HFFc6 (cell line): ENCODE measurements at regions not wholly inside any gene's neighbourhood (a gene's known extent, or its start where the extent isn't known, plus 50 kb on each side); places are given as distances from the start of the nearest gene placed in this dataset.

ENCODE experiments used
- DNase-seq: peaks from one replicate; pipeline ENCODE4 v3.0.0-alpha.2; 2018
- H3K27ac Mint-ChIP-seq: 2 replicates; pipeline ENCODE4 v1.8.0; 2020; ENCODE audit warnings: mild to moderate bottlenecking, mixed read lengths
- H3K27me3 Mint-ChIP-seq: 2 replicates; pipeline ENCODE4 v1.8.0; 2021; ENCODE audit warnings: mild to moderate bottlenecking, moderate library complexity, mixed read lengths; ENCODE audit not compliant: insufficient read depth
- H3K36me3 Mint-ChIP-seq: 2 replicates; pipeline ENCODE4 v1.8.0; 2021; ENCODE audit warnings: low read depth, mixed read lengths
- H3K4me1 Mint-ChIP-seq: 2 replicates; pipeline ENCODE4 v1.8.0; 2020; ENCODE audit warnings: low read depth, mixed read lengths
- H3K4me3 Mint-ChIP-seq: 2 replicates; pipeline ENCODE4 v1.8.0; 2020; ENCODE audit warnings: mild to moderate bottlenecking, moderate library complexity, mixed read lengths
- H3K9me3 Mint-ChIP-seq: 2 replicates; pipeline ENCODE4 v1.8.0; 2020; ENCODE audit warnings: mild to moderate bottlenecking, mixed read lengths
- TF ChIP-seq, protein P1 (sequence below): fragments of 200-600 bp; sonication (generic); IDR thresholded peaks from 2 replicates; pipeline ENCODE4 v1.5.0; 2021; ENCODE audit warnings: antibody characterized with exemption, mild to moderate bottlenecking

DNA sequence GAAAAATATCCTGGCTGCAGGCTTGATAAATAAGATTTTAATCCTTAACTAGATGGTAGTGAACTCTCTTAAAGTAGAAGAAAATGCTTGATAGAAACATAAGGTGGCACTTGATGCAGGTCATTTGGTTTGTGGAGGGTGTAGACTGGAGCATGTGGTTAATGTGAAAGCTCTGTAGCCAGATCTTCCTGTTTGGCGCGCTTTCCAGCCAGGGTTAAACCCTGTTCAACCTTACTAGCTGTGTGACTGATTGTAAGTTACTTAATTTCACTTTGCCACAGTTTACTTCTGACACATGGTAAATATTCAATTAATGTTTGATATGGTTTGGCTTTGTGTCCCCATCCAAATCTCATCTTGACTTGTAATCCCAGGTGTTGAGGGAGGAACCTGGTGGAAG is 394.0 kb downstream of the REEP3 start:
- TF ChIP-seq, protein P1, sequence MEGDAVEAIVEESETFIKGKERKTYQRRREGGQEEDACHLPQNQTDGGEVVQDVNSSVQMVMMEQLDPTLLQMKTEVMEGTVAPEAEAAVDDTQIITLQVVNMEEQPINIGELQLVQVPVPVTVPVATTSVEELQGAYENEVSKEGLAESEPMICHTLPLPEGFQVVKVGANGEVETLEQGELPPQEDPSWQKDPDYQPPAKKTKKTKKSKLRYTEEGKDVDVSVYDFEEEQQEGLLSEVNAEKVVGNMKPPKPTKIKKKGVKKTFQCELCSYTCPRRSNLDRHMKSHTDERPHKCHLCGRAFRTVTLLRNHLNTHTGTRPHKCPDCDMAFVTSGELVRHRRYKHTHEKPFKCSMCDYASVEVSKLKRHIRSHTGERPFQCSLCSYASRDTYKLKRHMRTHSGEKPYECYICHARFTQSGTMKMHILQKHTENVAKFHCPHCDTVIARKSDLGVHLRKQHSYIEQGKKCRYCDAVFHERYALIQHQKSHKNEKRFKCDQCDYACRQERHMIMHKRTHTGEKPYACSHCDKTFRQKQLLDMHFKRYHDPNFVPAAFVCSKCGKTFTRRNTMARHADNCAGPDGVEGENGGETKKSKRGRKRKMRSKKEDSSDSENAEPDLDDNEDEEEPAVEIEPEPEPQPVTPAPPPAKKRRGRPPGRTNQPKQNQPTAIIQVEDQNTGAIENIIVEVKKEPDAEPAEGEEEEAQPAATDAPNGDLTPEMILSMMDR = no peak
- H3K4me3 Mint-ChIP-seq = no peak overlapping the region
- no peaks in the 10 kb centered on the region for H3K36me3 Mint-ChIP-seq
- no peak overlapping the region for H3K27ac Mint-ChIP-seq
- H3K9me3 Mint-ChIP-seq = no peaks in the 10 kb centered on the region
- H3K4me1 Mint-ChIP-seq = no peaks in the 10 kb centered on the region
- DNase-seq = no peak
- H3K27me3 Mint-ChIP-seq = peaks cover 2% of the 10 kb centered on the region; the same call in 1 of the 2 replicates

DNA sequence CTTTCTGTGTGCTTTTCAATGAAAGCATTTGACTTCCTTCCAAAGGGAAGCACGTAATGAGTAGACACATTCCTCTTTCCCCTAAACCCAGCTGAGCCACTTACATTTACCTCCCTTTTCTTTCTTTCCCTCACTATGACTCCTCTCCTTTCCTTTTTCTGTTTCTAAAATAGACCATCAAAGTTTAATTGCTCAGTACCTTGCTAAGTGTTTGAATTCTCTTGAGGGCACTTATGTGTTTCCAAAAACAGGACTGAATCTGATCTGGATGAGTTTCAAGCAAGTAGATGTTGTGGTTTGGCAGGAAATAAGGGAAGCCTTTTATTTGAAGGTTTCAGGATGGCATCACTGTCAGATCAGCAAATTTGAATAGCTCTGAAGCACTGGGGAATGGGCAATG is 396.2 kb downstream of the REEP3 start:
- no peaks in the 10 kb centered on the region for H3K4me1 Mint-ChIP-seq
- H3K36me3 Mint-ChIP-seq = no peaks in the 10 kb centered on the region
- DNase-seq = no peak
- no peaks in the 10 kb centered on the region for H3K9me3 Mint-ChIP-seq
- TF ChIP-seq, protein P1 = no peak
- no peak overlapping the region for H3K27ac Mint-ChIP-seq
- H3K4me3 Mint-ChIP-seq = no peak overlapping the region
- peaks cover 2% of the 10 kb centered on the region; the same call in 1 of the 2 replicates for H3K27me3 Mint-ChIP-seq

DNA sequence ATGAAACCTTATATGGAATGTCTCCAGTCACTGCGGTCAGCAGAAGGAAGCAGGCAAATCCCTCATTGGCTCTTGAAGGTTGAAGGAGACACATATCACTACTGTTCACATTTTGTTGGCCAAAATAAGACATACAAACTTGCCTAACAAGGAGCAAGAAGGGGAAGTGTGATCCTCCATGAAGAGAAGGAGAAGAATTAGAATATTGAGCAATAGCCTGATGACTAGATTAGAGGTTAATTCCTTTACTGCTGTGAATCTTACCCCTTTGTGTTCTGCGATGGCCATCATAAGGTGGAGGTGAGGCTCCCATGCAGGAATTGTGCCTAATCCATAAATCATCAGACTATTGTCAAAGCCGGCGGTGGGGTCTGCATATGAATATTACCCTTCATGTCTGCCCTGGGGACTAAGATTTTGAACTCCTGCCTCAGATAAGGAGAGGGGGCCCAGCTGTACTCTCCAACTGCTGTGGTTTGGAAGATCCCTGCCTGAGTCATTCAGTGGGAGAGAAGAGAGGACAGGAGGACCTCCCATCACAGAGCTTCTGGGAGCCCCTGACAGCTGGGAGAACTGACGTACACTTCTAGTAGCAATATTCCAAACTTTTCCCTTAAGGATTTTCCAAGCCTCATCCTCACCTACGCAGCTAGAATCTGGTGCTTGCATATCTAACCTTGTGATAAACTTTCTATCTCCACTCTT is 398.5 kb downstream of the REEP3 start:
- Mint-ChIP-seq H3K27ac (no peak overlapping the region), H3K27me3 (peaks cover 2% of the 10 kb centered on the region), H3K36me3 (no peaks in the 10 kb centered on the region), H3K9me3 (no peaks in the 10 kb centered on the region), H3K4me3 (no peak overlapping the region), H3K4me1 (no peaks in the 10 kb centered on the region)
- TF ChIP-seq, protein P1 = no peak
- DNase-seq = no peak

DNA sequence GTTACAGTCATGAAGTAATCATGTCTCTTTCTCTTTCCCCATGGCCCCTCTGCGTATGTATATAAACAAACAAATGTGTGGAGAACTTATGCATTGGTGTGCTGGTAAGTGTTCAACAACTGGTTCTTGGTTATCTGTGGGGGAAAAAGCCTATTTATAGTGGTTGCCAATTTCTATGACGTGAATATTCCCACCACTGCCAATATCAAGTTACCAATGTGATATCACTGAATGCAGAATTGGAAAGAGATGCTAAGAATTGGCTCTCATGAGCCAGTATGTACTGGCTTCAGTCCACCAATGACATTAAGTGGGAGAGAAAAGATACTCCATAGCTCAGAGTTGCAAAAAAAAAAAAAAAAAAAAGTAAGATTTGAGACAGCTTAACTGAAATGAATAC is 399.7 kb downstream of the REEP3 start:
- H3K9me3 Mint-ChIP-seq = 0 out of 2 replicates have a peak, but pooled peaks cover 6% of the 10 kb centered on the region
- no peaks in the 10 kb centered on the region for H3K4me1 Mint-ChIP-seq
- no peak overlapping the region for H3K27ac Mint-ChIP-seq
- TF ChIP-seq, protein P1 = no peak
- no peak overlapping the region for H3K4me3 Mint-ChIP-seq
- DNase-seq = no peak
- peaks cover 2% of the 10 kb centered on the region for H3K27me3 Mint-ChIP-seq
- H3K36me3 Mint-ChIP-seq = no peaks in the 10 kb centered on the region

DNA sequence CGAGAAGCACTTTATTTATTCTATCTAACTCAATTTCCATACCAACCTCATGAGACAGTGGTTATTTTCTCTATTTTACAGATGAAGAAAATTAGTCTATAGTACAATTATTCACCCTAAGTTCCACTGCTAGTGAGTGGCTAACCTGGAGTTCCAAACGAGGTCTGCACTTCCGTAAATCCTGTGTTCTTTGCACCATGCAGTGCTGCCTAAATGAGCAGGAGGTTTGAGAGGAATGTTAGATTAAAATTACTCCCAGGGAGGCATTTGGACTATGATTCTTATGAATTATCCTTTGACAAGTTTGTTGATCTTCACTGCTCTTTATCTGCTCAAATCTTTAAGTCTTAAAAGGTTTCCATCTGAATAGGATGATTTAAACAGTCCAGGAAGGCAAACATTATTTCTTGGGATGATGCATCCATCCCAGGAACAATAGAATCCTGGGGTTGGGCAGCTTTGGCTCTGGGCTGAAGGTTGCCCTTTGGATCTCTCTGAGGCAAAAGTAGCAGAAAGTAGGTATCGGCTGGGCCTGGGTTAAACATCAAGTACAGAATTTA is 400.8 kb downstream of the REEP3 start:
- no peaks in the 10 kb centered on the region; the same call in none of the 2 replicates for H3K27me3 Mint-ChIP-seq
- H3K4me3 Mint-ChIP-seq = no peak overlapping the region
- H3K27ac Mint-ChIP-seq = no peak overlapping the region
- H3K36me3 Mint-ChIP-seq = no peaks in the 10 kb centered on the region
- H3K9me3 Mint-ChIP-seq = 0 out of 2 replicates have a peak, but pooled peaks cover 6% of the 10 kb centered on the region
- TF ChIP-seq, protein P1 = no peak
- H3K4me1 Mint-ChIP-seq = no peaks in the 10 kb centered on the region
- no peak for DNase-seq
